KMS-11 (cell line): ENCODE measurements at regions not wholly inside any gene's neighbourhood (a gene's known extent, or its start where the extent isn't known, plus 50 kb on each side); places are given as distances from the start of the nearest gene placed in this dataset.

Source experiments
- H2AFZ ChIP-seq: fragments of 200-600 bp; sonication (generic); 2 replicates; pipeline ENCODE4 v1.6.1; 2016; ENCODE audit warnings: antibody characterized with exemption, mixed run types, low read depth
- H3K27ac ChIP-seq: fragments of 200-600 bp; sonication (generic); 2 replicates; pipeline ENCODE4 v1.6.1; 2016; ENCODE audit warnings: mild to moderate bottlenecking, mixed run types
- H3K27me3 ChIP-seq: fragments of 200-600 bp; sonication (generic); 2 replicates; pipeline ENCODE4 v1.6.1; 2017; ENCODE audit warnings: mild to moderate bottlenecking, low read depth, mixed run types, moderate library complexity; ENCODE audit not compliant: insufficient read depth
- H3K36me3 ChIP-seq: fragments of 200-600 bp; sonication (generic); 2 replicates; pipeline ENCODE4 v1.6.1; 2017; ENCODE audit warnings: mild to moderate bottlenecking, mixed run types; ENCODE audit not compliant: insufficient read depth
- H3K4me1 ChIP-seq: fragments of 200-600 bp; sonication (generic); 2 replicates; pipeline ENCODE4 v1.6.1; 2016; ENCODE audit warnings: mild to moderate bottlenecking, low read depth, mixed run types; ENCODE audit not compliant: poor library complexity, severe bottlenecking
- H3K4me2 ChIP-seq: fragments of 200-600 bp; sonication (generic); 2 replicates; pipeline ENCODE4 v1.7.0; 2016; ENCODE audit warnings: mild to moderate bottlenecking, mixed run types
- H3K4me3 ChIP-seq: fragments of 200-600 bp; sonication (generic); IDR thresholded peaks from 2 replicates; pipeline ENCODE4 v1.6.1; 2017; ENCODE audit warnings: low read depth, low read length, mixed read lengths; ENCODE audit not compliant: insufficient read depth
- H3K79me2 ChIP-seq: fragments of 200-600 bp; sonication (generic); 2 replicates; pipeline ENCODE4 v1.6.1; 2016; ENCODE audit warnings: low read depth, mixed run types; ENCODE audit not compliant: insufficient read depth
- H3K9ac ChIP-seq: fragments of 200-600 bp; sonication (generic); 2 replicates; pipeline ENCODE4 v1.6.1; 2016; ENCODE audit warnings: mild to moderate bottlenecking, mixed run types
- H4K20me1 ChIP-seq: fragments of 200-600 bp; sonication (generic); 2 replicates; pipeline ENCODE4 v1.6.1; 2016; ENCODE audit warnings: mild to moderate bottlenecking, mixed run types; ENCODE audit not compliant: insufficient read depth
- TF ChIP-seq, protein P1 (sequence below): fragments of 200-600 bp; sonication (generic); conservative IDR thresholded peaks from 2 replicates; pipeline ENCODE4 v1.6.1; 2017; ENCODE audit warnings: low read depth, mild to moderate bottlenecking, antibody characterized with exemption, low read length, moderate library complexity, mixed read lengths

GRCh38 chr6:167767715-167768107, 59.0 kb upstream of the AFDN start:
- H3K4me2 ChIP-seq, result no peak overlapping the region
- H4K20me1 ChIP-seq, result no peaks in the 10 kb centered on the region
- no peaks in the 10 kb centered on the region for H3K4me1 ChIP-seq
- no peak overlapping the region for H3K27ac ChIP-seq
- H3K36me3 ChIP-seq, result no peaks in the 10 kb centered on the region
- no peaks in the 10 kb centered on the region for H3K79me2 ChIP-seq
- H3K9ac ChIP-seq, result no peak overlapping the region
- no peak overlapping the region for H3K4me3 ChIP-seq
- no peak overlapping the region for H2AFZ ChIP-seq
- TF ChIP-seq, protein P1, sequence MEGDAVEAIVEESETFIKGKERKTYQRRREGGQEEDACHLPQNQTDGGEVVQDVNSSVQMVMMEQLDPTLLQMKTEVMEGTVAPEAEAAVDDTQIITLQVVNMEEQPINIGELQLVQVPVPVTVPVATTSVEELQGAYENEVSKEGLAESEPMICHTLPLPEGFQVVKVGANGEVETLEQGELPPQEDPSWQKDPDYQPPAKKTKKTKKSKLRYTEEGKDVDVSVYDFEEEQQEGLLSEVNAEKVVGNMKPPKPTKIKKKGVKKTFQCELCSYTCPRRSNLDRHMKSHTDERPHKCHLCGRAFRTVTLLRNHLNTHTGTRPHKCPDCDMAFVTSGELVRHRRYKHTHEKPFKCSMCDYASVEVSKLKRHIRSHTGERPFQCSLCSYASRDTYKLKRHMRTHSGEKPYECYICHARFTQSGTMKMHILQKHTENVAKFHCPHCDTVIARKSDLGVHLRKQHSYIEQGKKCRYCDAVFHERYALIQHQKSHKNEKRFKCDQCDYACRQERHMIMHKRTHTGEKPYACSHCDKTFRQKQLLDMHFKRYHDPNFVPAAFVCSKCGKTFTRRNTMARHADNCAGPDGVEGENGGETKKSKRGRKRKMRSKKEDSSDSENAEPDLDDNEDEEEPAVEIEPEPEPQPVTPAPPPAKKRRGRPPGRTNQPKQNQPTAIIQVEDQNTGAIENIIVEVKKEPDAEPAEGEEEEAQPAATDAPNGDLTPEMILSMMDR, result no peak
- H3K27me3 ChIP-seq, result no peaks in the 10 kb centered on the region

- TF ChIP-seq, protein P1, result no peak
- Histone ChIP-seq H3K4me3 (no peak overlapping the region), H3K4me1 (no peaks in the 10 kb centered on the region), H3K27ac (no peak overlapping the region), H3K79me2 (no peaks in the 10 kb centered on the region), H3K27me3 (no peaks in the 10 kb centered on the region), H3K9ac (no peak overlapping the region), H2AFZ (no peak overlapping the region), H4K20me1 (no peaks in the 10 kb centered on the region), H3K4me2 (no peak overlapping the region), H3K36me3 (no peaks in the 10 kb centered on the region)
Observed at GRCh38 chr6:167768471-167769215, 58.1 kb upstream of the AFDN start.

GRCh38 chr6:167769408-167770190, 57.1 kb upstream of the AFDN start:
- no peaks in the 10 kb centered on the region for H4K20me1 ChIP-seq

DNA sequence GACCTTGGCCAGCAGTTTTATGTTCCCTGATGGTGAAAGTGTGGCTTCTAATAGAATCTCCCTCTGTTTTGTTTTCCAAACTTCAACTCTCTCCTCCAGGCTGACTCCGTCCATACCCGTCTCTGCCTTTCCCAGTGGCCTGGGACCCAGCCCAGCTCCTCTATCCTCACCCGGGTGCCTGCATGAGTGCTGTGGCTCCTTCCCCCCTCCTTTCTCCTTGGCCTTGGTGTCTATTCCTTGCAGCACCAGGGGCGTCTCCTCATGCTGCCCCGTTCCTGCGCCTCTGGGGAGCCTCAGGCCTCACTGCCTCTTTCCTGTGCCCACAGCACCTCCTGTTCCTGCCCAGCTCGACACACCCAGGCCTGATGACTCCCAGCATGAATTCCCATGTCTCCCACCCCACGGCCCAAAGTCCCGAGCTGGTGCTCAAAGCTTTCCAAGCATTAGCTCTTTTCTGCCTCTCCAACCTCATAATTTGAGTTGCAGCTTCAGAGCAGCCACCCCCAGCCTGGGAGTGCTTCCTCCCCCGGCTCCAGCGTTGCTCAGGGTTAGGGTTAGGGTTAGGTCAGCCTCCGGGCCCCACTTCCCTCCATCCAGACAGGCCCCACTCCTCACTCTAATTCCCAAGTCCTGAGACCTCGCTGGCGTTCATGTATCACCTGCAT, 56.3 kb upstream of the AFDN start:
- Histone ChIP-seq H3K4me1 (no peaks in the 10 kb centered on the region), H3K9ac (no peak overlapping the region), H3K36me3 (no peaks in the 10 kb centered on the region), H3K4me3 (no peak overlapping the region), H4K20me1 (no peaks in the 10 kb centered on the region), H3K4me2 (no peak overlapping the region), H3K27me3 (no peaks in the 10 kb centered on the region), H2AFZ (no peak overlapping the region), H3K79me2 (no peaks in the 10 kb centered on the region), H3K27ac (no peak overlapping the region)
- TF ChIP-seq, protein P1, result no peak

More at GRCh38 chr6:167769408-167770190, 57.1 kb upstream of the AFDN start:
- Histone ChIP-seq H3K4me1 (no peaks in the 10 kb centered on the region), H3K4me2 (no peak overlapping the region), H3K4me3 (no peak overlapping the region), H3K27ac (no peak overlapping the region), H3K27me3 (no peaks in the 10 kb centered on the region), H3K9ac (no peak overlapping the region), H3K36me3 (no peaks in the 10 kb centered on the region), H2AFZ (no peak overlapping the region), H3K79me2 (no peaks in the 10 kb centered on the region)
- TF ChIP-seq, protein P1, result no peak
